Pulmonary artery endothelial cell (primary cell): ENCODE measurements at regions not wholly inside any gene's neighbourhood (a gene's known extent, or its start where the extent isn't known, plus 50 kb on each side); places are given as distances from the start of the nearest gene placed in this dataset.
"Not testable (repeated sequence)": the region's sequence is repeated elsewhere in the genome, so short reads cannot be mapped to it uniquely, and the experiment has no call there.

Experiments used
- DNase-seq: peaks from one replicate; pipeline ENCODE4 v3.0.0-alpha.2; 2011; ENCODE audit warnings: low read depth, low spot score

DNA sequence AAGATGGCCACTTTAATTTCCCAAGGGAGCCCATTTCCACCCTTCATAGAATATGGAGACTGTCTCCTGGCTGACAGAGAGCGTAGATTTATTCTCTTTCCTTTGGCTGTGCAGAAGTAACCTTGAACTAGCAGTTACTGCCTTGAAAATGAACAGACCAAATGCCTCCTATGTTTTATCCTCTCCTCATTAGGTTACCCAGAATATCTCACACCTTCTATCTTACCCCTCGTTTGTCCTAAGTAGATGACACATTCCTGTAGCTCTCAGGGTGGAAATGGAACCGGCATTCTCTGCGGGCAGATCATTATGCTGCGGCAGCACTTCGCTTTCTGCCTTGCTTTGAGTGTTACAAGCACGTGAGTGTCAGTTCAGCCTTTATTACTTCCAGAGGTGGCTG is 336.5 kb downstream of the DCDC2C start:
- DNase-seq = no peak

DNA sequence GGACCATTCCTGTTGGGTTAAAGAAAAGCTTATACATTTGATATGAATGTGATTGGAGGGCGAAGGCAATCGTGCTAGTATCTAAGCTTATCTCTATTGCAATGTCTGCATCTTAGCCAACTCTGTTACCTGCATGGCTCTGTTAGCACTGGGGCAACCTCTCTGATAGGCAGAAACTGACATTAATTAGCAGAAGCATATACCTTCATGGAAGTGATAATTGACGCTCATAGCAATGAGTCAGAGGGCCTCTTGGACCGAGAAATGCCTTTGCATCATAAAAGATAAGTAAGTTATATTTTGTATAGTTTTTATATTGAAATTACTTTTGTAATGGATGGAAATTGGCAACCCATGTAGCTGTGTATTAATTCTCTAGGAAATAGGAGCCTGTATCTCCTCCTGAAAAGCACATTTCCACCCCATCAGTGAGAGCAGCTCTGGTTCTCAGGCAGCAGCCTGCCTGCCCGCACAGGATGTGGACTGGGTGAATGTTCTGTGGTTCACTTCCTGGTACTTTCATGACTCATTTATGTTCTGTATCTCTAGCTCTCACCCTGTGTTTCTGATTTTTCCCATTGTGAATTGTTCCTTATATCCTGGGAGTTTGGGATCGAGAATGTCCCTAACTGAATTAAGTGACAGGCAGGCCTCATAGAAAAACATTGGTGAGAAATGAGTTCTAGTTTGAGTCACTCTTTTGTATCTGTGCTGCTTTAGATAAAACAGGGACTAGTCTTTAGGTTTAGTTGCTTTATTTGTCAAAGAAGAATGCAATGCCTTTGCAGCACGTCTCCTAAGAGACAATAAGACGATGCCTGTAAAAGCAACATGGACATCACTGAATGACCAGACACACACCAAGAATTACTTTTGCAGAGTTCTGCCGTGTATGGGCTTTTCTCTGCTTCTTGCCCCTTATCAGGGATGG is 344.9 kb downstream of the DCDC2C start:
- DNase-seq = peak; percentile 17

DNA sequence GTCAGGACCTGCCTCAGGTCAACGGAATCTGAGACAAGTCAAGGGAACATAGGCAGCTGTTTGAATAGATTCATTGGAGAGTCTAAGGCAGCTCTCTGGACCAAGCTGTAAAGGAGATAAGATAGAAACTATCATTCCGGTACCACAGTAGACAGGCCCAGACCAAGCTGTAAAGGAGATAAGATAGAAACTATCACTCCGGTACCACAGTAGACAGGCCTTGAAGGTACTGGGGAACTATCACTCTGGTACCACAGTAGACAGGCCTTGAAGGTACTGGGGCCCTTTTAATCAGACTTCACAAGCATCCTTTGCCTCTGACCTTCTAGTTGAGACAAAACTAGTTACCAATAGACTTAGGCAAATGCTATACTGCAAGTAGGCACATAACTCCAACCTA is 346.1 kb downstream of the DCDC2C start:
- no peak for DNase-seq

- no peak for DNase-seq
These were observed 350.6 kb downstream of the DCDC2C start for GRCh38 chr2:4053769-4054493.

DNA sequence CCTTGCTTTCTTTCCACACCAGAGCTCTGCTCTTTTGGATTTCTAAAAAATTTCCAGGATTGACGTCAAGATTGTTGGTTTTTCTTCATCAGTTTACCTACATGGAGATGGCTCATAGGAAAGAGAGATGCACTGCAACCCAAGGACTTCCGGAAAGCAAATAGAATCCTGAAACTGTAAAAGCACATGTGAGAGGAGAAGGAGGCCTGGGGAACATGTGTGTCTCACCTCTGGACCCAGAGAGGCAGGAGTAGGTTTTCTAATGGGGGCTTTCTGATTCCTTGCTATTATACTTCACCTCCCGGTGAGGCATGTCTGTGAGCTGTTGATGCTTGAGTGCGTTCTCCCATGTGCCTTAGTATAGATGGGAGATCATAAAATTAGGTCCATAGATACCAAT is 362.8 kb downstream of the DCDC2C start:
- no peak for DNase-seq

- no peak for DNase-seq
These were observed 369.7 kb downstream of the DCDC2C start for GRCh38 chr2:4073026-4073569.

- DNase-seq = no peak
These were observed 373.6 kb downstream of the DCDC2C start for GRCh38 chr2:4077017-4077416.

DNA sequence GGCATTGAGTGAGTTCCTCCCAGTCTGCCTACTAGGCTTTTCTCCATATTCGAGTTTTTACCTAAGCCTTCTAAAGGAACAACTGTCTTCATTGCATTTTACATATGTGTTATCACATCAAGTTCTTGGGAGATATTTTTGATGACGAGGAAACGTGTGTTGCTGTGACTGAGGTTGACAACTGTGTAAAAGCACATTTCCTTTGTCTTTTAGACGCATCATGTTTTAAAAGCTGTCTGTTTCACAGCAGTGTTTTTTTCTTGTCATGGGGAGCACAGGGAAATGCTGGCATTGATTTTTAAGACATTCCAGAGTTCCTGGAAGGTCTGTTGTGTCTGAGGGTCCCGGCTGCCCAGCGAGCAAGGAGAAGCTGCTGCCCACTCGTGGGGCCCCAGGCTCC is 381.8 kb downstream of the DCDC2C start:
- DNase-seq = no peak

DNA sequence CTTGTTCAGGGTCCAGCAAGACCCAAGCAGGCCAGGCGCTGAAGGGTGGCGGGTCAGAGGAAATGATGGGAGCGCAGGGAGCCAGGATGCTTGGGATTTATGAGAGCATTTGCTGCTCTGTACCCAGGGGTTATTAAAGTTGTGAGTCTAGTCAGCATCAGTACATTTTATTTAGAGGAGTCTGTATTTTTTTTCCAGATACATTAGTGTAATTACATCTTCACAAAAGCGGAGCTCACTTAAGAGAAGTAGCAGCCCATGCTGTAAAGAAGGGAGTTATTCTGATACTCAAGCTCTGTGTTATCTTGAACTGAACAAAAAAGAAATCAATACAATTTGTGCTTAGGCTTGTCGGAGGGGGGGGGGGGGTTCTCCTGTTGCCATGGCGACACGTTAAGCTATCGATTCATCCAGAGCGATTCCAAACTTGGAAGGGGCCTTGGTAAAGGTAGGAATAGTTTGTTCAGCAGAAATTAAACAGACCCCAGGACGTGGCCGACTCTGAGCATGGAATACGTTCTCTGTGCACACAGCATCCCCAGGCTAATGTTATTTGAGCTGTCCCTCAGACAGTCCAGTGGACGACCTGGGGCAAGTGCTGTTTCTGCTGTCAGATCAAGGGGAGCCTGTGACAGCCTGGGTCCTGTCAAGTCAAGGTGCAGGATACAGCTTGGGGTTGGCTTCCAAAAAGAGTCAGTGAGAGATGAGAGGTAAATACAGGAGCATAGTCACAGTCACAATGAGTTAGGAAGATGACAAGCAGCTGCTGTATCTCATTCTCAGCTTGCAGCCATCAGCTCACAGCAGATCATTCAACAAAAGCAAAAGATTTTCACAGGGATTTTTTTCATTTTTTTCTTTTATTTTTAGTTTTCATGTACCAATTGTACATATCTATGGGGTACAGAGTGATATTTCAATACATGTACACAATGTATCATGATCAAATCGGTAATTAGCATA is 387.6 kb downstream of the DCDC2C start:
- DNase-seq = no peak

DNA sequence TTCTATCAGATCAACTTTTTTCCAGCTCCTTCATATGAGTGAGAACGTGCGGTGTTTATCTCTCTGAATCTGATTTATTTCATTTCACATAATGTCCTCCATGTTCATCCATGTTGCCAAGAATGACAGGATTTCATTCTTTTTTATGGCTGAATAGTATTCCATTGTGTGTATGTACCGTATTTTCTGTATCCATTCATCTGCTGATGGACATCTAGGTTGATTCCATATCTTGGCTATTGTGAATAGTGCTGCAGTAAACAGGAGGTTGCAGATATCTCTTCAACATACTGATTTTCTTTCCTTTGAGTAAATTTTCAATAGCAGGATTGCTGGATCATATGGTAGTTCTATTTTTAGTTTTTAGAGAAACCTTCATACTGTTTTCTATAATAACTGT is 388.5 kb downstream of the DCDC2C start:
- DNase-seq = no peak

DNA sequence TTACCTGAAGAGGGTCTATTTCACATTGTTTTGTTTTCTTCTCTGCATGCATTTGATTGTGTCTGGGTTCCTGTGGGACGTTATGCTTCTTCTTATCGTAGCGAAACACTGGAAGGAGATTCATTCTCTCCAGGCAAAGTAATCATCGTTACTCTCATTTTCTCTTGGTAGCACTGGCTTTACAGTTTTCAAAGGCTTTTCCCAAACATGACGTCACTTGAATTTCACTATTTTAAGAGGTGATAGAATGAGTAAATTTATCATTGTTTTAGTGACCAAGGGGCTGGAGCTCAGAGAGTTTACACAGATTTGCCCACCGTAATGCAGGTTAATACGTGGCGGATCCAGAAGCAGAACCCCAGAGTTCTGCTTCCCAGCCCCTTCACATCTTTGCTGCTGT is 391.4 kb downstream of the DCDC2C start:
- no peak for DNase-seq

DNA sequence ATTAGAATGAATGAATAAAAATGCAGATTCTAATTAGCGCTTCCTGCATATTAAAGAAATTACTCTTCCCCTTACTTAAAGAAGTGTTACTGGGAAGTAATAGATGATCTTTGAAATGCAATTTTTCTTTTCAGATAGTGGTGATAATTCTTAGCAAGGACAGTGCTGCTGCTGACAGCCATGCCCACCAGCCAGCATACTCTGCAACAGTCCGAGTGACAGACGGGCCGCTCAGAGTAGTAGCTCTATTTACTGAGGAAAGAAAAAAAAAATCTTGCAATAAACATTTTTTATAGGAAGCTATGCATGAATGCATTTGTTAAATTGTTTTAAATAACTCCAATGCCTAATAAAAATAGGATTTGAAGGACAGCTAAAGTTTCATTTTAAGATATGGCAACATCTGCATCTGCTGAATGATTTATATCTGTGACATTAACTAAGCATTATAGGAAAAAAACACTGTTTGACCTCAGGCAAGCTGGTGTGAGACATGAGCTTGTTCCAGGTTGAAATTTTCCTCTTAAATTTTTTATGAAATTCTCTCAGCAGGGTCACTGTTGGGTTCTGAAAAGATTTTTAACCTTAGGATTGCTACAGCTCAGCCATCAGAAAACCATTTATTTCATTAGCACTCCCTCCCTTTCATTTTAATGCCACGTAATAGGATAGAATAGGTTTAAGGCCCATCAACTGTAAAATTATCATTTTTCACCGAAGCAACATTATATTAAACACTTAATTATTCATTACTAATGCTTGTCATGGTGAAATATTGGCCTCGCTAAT is 393.8 kb downstream of the DCDC2C start:
- DNase-seq = no peak

DNA sequence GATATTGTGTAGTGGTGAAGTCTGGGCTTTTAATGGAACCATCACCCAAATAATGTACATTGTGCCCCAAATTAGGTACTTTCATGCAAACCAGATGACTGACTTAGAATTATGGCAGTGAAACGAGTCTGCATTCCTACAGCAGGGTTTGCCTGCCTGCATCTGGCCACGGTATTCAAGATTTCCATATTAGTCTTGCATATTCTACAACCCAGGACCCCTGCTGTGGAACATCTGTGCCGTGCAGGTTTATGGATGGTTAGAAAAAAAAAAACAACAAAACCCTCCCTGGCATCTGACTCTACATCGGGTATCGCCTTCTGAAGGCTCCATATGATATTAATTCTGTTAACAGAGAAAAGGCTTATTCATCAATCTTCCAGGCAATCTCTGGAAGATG is 394.8 kb downstream of the DCDC2C start:
- no peak for DNase-seq

DNA sequence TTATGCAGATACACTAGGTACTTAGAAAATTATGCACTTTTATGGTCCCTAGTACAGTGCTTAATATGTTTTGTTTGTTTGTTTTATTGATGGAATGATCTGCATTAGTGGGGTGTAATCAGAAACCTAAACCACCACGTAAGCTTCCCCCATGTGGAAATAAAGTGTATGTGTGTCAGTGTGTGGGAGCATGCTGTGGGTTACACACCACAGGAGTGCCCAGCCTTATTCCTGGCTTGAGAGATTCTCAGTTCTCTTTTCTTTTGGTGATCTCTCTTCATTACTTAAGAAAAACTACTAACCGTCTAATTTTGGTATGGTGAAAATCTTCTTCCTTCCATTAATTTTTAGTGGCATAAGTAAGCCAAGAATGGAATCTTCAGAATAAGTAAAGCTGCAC is 398.6 kb downstream of the DCDC2C start:
- no peak for DNase-seq

DNA sequence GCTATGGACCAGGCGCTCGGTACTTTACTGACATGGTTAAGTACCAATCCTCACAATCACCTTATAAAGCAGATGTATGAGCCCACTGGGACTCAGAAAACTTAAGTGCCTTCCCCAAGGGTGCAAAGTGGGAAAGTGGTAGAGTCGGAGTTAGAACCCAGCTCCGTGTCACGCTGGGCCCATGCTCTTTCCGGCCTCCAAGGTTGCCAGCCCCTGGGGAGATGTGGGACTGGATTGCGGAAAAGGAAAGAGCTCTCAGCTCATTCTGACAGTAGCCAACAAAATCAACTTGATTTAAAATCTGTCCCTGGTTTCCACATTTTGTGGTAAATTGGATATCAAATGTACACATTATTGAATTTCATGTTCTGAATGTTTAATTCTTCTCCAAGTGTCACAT is 403.8 kb downstream of the DCDC2C start:
- DNase-seq = no peak

DNA sequence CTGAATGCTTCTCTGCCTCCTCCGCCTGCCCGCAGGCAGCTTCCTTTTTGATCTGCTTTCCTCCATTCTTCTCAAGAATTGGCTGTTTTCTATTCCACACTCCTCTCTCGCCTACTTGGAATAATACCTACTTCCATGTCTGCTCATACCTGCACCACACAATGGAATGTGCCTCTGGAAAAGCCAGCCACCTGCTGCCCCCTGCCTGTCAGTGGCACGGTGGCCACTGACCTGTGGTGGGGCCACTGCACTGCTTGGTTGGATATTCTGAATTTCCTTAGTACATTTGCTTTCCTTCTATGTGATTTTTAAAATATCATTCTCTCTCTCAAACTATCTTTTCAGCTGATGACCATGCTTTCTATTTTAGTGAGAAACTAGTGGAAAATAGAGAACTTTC is 406.9 kb downstream of the DCDC2C start:
- no peak for DNase-seq

GRCh38 chr2:4115435-4115834 is 412.1 kb downstream of the DCDC2C start:
- not testable (repeated sequence) for DNase-seq

- DNase-seq = no peak
These were observed 419.4 kb downstream of the DCDC2C start for GRCh38 chr2:4122726-4123125.

GRCh38 chr2:4130651-4131050 is 427.3 kb downstream of the DCDC2C start:
- DNase-seq = no peak
